Chondrocyte (in vitro differentiated cells): ENCODE measurements at regions not wholly inside any gene's neighbourhood (a gene's known extent, or its start where the extent isn't known, plus 50 kb on each side); places are given as distances from the start of the nearest gene placed in this dataset.

ENCODE experiments used
- DNase-seq: peaks from one replicate; pipeline ENCODE4 v3.0.0; 2021; ENCODE audit warnings: mixed read lengths, low spot score
- H3K27ac Mint-ChIP-seq: one replicate; pipeline ENCODE4 v1.8.0; 2021; ENCODE audit warnings: mild to moderate bottlenecking, moderate library complexity, mixed read lengths; ENCODE audit not compliant: unreplicated experiment
- H3K27me3 Mint-ChIP-seq: 2 replicates; pipeline ENCODE4 v1.8.0; 2021; ENCODE audit warnings: low read depth, mixed read lengths
- H3K36me3 Mint-ChIP-seq: 2 replicates; pipeline ENCODE4 v1.8.0; 2021; ENCODE audit warnings: low read depth, mixed read lengths
- H3K4me1 Mint-ChIP-seq: 2 replicates; pipeline ENCODE4 v1.8.0; 2021; ENCODE audit warnings: low read depth, mild to moderate bottlenecking, mixed read lengths
- H3K4me3 Mint-ChIP-seq: one replicate; pipeline ENCODE4 v1.8.0; 2021; ENCODE audit warnings: mild to moderate bottlenecking, moderate library complexity, mixed read lengths; ENCODE audit not compliant: unreplicated experiment
- H3K9me3 Mint-ChIP-seq: 2 replicates; pipeline ENCODE4 v1.8.0; 2021; ENCODE audit warnings: low read depth, mixed read lengths
- CTCF ChIP-seq: fragments of 200-600 bp; sonication (generic); IDR thresholded peaks from 2 replicates; pipeline ENCODE4 v1.5.0; 2021; ENCODE audit warnings: antibody characterized with exemption, mild to moderate bottlenecking, moderate library complexity

- Mint-ChIP-seq H3K4me1 (no peaks in the 10 kb centered on the region), H3K9me3 (no peaks in the 10 kb centered on the region), H3K27me3 (peaks cover 2% of the 10 kb centered on the region), H3K4me3 (no peak overlapping the region), H3K36me3 (no peaks in the 10 kb centered on the region), H3K27ac (no peak overlapping the region)
- no peak for DNase-seq
- no peak for TF ChIP-seq CTCF
Measured at GRCh38 chr12:13924286-13924685, 57.1 kb downstream of the GRIN2B start.

- no peaks in the 10 kb centered on the region for H3K36me3 Mint-ChIP-seq
- no peak for DNase-seq
Measured at GRCh38 chr12:13918897-13919296, 62.5 kb downstream of the GRIN2B start.

GRCh38 chr12:13915096-13915495 lies 66.3 kb downstream of the GRIN2B start:
- TF ChIP-seq CTCF, result no peak
- no peak for DNase-seq
- Mint-ChIP-seq H3K4me3 (no peak overlapping the region), H3K9me3 (no peaks in the 10 kb centered on the region), H3K4me1 (no peaks in the 10 kb centered on the region), H3K27me3 (peaks cover 1% of the 10 kb centered on the region), H3K27ac (no peak overlapping the region), H3K36me3 (no peaks in the 10 kb centered on the region)

More at GRCh38 chr12:13918897-13919296, 62.5 kb downstream of the GRIN2B start:
- Mint-ChIP-seq H3K27me3 (peaks cover 3% of the 10 kb centered on the region), H3K4me3 (no peak overlapping the region), H3K27ac (no peak overlapping the region), H3K4me1 (no peaks in the 10 kb centered on the region), H3K9me3 (no peaks in the 10 kb centered on the region)
- no peak for TF ChIP-seq CTCF

- TF ChIP-seq CTCF, result no peak
- no peak overlapping the region for H3K27ac Mint-ChIP-seq
- H3K36me3 Mint-ChIP-seq, result no peaks in the 10 kb centered on the region
- DNase-seq, result no peak
- no peaks in the 10 kb centered on the region for H3K9me3 Mint-ChIP-seq
- H3K27me3 Mint-ChIP-seq, result peaks cover 7% of the 10 kb centered on the region
- no peaks in the 10 kb centered on the region for H3K4me1 Mint-ChIP-seq
- no peak overlapping the region for H3K4me3 Mint-ChIP-seq
Measured at GRCh38 chr12:13913371-13913770, 68.0 kb downstream of the GRIN2B start.

GRCh38 chr12:13911756-13912554 lies 69.4 kb downstream of the GRIN2B start:
- no peak overlapping the region for H3K27ac Mint-ChIP-seq
- H3K9me3 Mint-ChIP-seq, result no peaks in the 10 kb centered on the region
- H3K4me1 Mint-ChIP-seq, result no peaks in the 10 kb centered on the region

More at GRCh38 chr12:13911756-13912554, 69.4 kb downstream of the GRIN2B start:
- Mint-ChIP-seq H3K27me3 (peaks cover 9% of the 10 kb centered on the region), H3K36me3 (no peaks in the 10 kb centered on the region), H3K4me3 (no peak overlapping the region)
- no peak for TF ChIP-seq CTCF
- DNase-seq, result no peak
